ENCODE measurements at regions not wholly inside any gene's neighbourhood (a gene's known extent, or its start where the extent isn't known, plus 50 kb on each side); places are given as distances from the start of the nearest gene placed in this dataset.
A peak's percentile ranks its signal among the peaks of the same experiment; 100 is the strongest.

- TF ChIP-seq ZNF274 (IDR thresholded peaks at IDR 0.05; ENCODE audit: low read depth, low read length) = no peak
- no peak overlapping the region for H3K4me3 ChIP-seq (ENCODE audit: low read length)
Observed at GRCh38 chr13:47111499-47111898, 214.6 kb upstream of the HTR2A start.

- no peak overlapping the region for H3K4me3 ChIP-seq (ENCODE audit: low read length)
- no peak for TF ChIP-seq ZNF274 (IDR thresholded peaks at IDR 0.05; ENCODE audit: low read depth, low read length)
Observed at GRCh38 chr13:47110833-47111240, 214.0 kb upstream of the HTR2A start.

- no peak overlapping the region for H3K4me3 ChIP-seq (ENCODE audit: low read length)
- TF ChIP-seq ZNF274 (IDR thresholded peaks at IDR 0.05; ENCODE audit: low read depth, low read length) = no peak
Observed at GRCh38 chr13:47110141-47110540, 213.3 kb upstream of the HTR2A start.

GRCh38 chr13:47109028-47109427, 212.2 kb upstream of the HTR2A start:
- H3K4me3 ChIP-seq (ENCODE audit: low read length) = no peak overlapping the region
- no peak for TF ChIP-seq ZNF274 (IDR thresholded peaks at IDR 0.05; ENCODE audit: low read depth, low read length)

- no peak for TF ChIP-seq ZNF274 (IDR thresholded peaks at IDR 0.05; ENCODE audit: low read depth, low read length)
- H3K4me3 ChIP-seq (ENCODE audit: low read length) = peak overlapping the region; percentile 56; the same call in 1 of the 2 replicates
Observed at GRCh38 chr13:47100214-47100853, 203.5 kb upstream of the HTR2A start.

GRCh38 chr13:47094734-47095434, 198.0 kb upstream of the HTR2A start:
- TF ChIP-seq ZNF274 (IDR thresholded peaks at IDR 0.05; ENCODE audit: low read depth, low read length) = no peak
- no peak overlapping the region for H3K4me3 ChIP-seq (ENCODE audit: low read length)

GRCh38 chr13:47092202-47092601, 195.3 kb upstream of the HTR2A start:
- H3K4me3 ChIP-seq (ENCODE audit: low read length) = no peak overlapping the region
- TF ChIP-seq ZNF274 (IDR thresholded peaks at IDR 0.05; ENCODE audit: low read depth, low read length) = no peak

- no peak for TF ChIP-seq ZNF274 (IDR thresholded peaks at IDR 0.05; ENCODE audit: low read depth, low read length)
- H3K4me3 ChIP-seq (ENCODE audit: low read length) = no peak overlapping the region
Observed at GRCh38 chr13:47087841-47088240, 191.0 kb upstream of the HTR2A start.

- TF ChIP-seq ZNF274 (IDR thresholded peaks at IDR 0.05; ENCODE audit: low read depth, low read length) = no peak
- H3K4me3 ChIP-seq (ENCODE audit: low read length) = no peak overlapping the region
Observed at GRCh38 chr13:47087241-47087640, 190.4 kb upstream of the HTR2A start.

- TF ChIP-seq ZNF274 (IDR thresholded peaks at IDR 0.05; ENCODE audit: low read depth, low read length) = no peak
- no peak overlapping the region for H3K4me3 ChIP-seq (ENCODE audit: low read length)
Observed at GRCh38 chr13:47085346-47085745, 188.5 kb upstream of the HTR2A start.

- H3K4me3 ChIP-seq (ENCODE audit: low read length) = no peak overlapping the region
- TF ChIP-seq ZNF274 (IDR thresholded peaks at IDR 0.05; ENCODE audit: low read depth, low read length) = no peak
Observed at GRCh38 chr13:47081850-47082249, 185.0 kb upstream of the HTR2A start.

- TF ChIP-seq ZNF274 (IDR thresholded peaks at IDR 0.05; ENCODE audit: low read depth, low read length) = no peak
- H3K4me3 ChIP-seq (ENCODE audit: low read length) = no peak overlapping the region
Observed at GRCh38 chr13:47081246-47081645, 184.4 kb upstream of the HTR2A start.

- TF ChIP-seq ZNF274 (IDR thresholded peaks at IDR 0.05; ENCODE audit: low read depth, low read length) = no peak
- no peak overlapping the region for H3K4me3 ChIP-seq (ENCODE audit: low read length)
Observed at GRCh38 chr13:47080621-47081020, 183.8 kb upstream of the HTR2A start.

- H3K4me3 ChIP-seq (ENCODE audit: low read length) = no peak overlapping the region
- no peak for TF ChIP-seq ZNF274 (IDR thresholded peaks at IDR 0.05; ENCODE audit: low read depth, low read length)
Observed at GRCh38 chr13:47076500-47076899, 179.6 kb upstream of the HTR2A start.

- H3K4me3 ChIP-seq (ENCODE audit: low read length) = no peak overlapping the region
- no peak for TF ChIP-seq ZNF274 (IDR thresholded peaks at IDR 0.05; ENCODE audit: low read depth, low read length)
Observed at GRCh38 chr13:47069133-47069532, 172.3 kb upstream of the HTR2A start.

Measured in GM08714 (cell line).